ENCODE measurements at regions not wholly inside any gene's neighbourhood (a gene's known extent, or its start where the extent isn't known, plus 50 kb on each side); places are given as distances from the start of the nearest gene placed in this dataset.

GRCh38 chr10:30185916-30186315 lies 126.5 kb upstream of the JCAD start:
- no peaks in the 10 kb centered on the region for H3K36me3 Mint-ChIP-seq (ENCODE audit: insufficient read depth)
- no peak for TF ChIP-seq CTCF (IDR thresholded peaks at IDR 0.05; ENCODE audit: unreplicated experiment)
- H3K9me3 Mint-ChIP-seq (ENCODE audit: low read depth), result no peaks in the 10 kb centered on the region
- no peak for DNase-seq (ENCODE audit: low spot score, unreplicated experiment)
- H3K4me1 Mint-ChIP-seq (ENCODE audit: low read depth), result peaks cover 7% of the 10 kb centered on the region
- no peak overlapping the region for H3K27ac Mint-ChIP-seq
- H3K4me3 Mint-ChIP-seq (ENCODE audit: low read depth), result no peak overlapping the region
- peaks cover 18% of the 10 kb centered on the region for H3K27me3 Mint-ChIP-seq

DNA sequence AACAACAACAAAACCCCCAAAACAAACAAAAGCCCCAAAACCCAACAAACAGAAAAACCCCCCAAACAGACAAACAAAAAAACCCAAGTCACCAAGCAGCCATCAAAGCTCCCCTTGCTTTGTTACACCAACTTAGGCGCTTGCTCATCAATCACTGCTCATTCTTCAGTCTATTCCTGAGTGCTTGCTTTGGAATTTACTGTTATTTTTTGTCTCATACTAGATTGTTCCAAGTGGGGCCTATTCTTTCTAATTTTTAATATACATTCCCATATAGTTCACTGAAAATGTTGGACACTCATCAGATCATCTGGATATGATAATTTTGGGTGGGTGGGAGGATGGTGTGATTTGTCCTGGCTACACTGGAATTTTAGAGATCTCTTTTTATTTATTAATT lies 126.0 kb upstream of the JCAD start:
- H3K9me3 Mint-ChIP-seq (ENCODE audit: low read depth), result no peaks in the 10 kb centered on the region
- peaks cover 18% of the 10 kb centered on the region for H3K27me3 Mint-ChIP-seq
- H3K4me3 Mint-ChIP-seq (ENCODE audit: low read depth), result no peak overlapping the region
- H3K27ac Mint-ChIP-seq, result no peak overlapping the region
- peaks cover 5% of the 10 kb centered on the region for H3K4me1 Mint-ChIP-seq (ENCODE audit: low read depth)
- TF ChIP-seq CTCF (IDR thresholded peaks at IDR 0.05; ENCODE audit: unreplicated experiment), result no peak
- H3K36me3 Mint-ChIP-seq (ENCODE audit: insufficient read depth), result no peaks in the 10 kb centered on the region
- DNase-seq (ENCODE audit: low spot score, unreplicated experiment), result no peak

DNA sequence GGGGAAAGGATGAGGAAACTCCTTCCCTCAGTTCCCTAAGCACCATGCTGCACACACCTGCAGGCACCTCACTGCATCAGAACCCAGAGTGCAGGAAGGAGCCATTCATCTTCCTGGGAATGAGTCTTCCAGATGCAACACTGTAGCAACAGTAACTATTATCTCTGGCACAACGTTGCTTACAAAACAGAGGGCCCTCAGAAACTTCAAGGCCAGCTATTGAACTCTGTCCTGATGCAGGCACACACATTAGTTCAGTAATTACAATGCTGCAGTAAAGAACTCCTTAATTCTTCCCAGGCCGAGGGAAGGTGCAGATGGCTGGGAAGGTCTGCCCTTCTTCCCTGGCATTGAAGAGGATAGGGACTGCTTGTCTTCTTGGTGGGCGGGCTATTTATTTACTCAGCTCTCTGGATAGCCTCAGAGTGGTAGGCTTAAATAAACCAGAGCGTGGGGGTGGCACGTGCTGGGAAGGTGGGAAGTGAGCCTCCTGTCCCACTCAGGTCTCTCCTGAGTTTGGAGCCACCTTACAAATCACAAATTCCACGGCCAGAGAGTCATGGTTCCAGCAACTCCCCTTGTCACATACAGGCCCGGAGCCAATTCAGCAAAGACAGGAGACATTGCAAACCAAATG lies 125.1 kb upstream of the JCAD start:
- Mint-ChIP-seq H3K27me3 (peaks cover 18% of the 10 kb centered on the region), H3K4me1 (ENCODE audit: low read depth) (peaks cover 5% of the 10 kb centered on the region), H3K4me3 (ENCODE audit: low read depth) (no peak overlapping the region), H3K9me3 (ENCODE audit: low read depth) (no peaks in the 10 kb centered on the region), H3K27ac (no peak overlapping the region), H3K36me3 (ENCODE audit: insufficient read depth) (no peaks in the 10 kb centered on the region)
- TF ChIP-seq CTCF (IDR thresholded peaks at IDR 0.05; ENCODE audit: unreplicated experiment), result no peak
- DNase-seq (ENCODE audit: low spot score, unreplicated experiment), result no peak

DNA sequence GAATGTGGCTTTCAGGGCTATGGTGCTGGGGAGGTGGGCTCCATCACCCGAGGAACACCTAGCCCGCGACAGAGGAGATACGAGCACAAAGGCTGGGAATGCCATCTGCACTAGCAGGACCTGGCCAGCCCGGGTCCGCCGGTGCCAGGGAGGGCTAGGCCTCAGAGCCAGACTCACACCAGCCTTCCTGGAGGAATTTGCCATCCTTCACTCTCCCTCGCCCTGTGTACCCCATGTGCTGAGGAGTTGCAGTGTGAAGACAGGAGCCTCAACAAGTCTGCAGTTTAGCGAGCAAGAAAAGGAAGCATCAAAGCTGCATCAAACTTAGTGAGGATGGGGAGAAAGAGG lies 123.6 kb upstream of the JCAD start:
- Mint-ChIP-seq H3K36me3 (ENCODE audit: insufficient read depth) (no peaks in the 10 kb centered on the region), H3K9me3 (ENCODE audit: low read depth) (no peaks in the 10 kb centered on the region), H3K27ac (no peak overlapping the region), H3K4me3 (ENCODE audit: low read depth) (no peak overlapping the region), H3K4me1 (ENCODE audit: low read depth) (peaks cover 3% of the 10 kb centered on the region), H3K27me3 (peaks cover 15% of the 10 kb centered on the region)
- TF ChIP-seq CTCF (IDR thresholded peaks at IDR 0.05; ENCODE audit: unreplicated experiment), result no peak
- no peak for DNase-seq (ENCODE audit: low spot score, unreplicated experiment)

DNA sequence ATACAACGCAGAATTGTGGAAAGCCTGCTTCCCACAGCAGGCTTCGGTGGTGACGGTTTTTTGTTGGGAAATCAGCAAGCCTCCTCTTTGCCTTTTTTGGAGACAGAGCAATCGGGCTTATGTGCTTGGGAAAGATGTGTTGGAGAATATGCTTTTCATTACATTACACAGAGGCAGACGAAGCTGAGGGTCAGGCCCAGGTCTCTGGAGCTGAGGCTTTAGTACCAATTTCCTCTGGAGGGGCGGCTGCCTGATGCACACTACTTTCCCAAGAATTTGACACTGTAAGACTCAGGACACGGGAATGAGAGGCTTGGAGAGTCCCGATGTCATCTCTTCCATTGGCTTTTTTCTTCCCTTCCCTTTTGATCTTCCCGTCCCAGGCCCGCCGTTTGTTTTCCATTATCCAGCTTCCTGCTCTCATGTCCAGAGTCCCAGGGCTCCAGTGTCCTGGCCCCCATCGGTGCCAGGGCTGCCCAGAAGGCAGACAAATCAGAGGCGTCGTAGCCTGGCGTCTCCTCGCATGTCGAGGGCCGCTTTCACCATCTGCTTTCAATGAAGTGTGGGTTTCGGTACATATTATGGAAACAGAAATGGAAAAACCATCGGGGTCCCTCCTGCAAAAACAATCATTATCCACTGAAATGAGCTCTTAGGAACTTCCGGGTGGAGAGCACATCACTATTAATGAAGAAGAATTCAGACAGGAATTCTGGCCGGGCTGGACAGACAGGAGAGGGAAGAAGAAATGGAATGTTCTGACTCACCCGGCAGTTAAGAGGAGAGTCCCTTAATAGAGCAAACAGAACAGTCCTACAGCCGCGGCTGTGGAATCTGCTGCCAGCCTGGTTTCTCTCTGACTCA lies 123.0 kb upstream of the JCAD start:
- Mint-ChIP-seq H3K27ac (no peak overlapping the region), H3K4me1 (ENCODE audit: low read depth) (peaks cover 3% of the 10 kb centered on the region), H3K36me3 (ENCODE audit: insufficient read depth) (no peaks in the 10 kb centered on the region), H3K4me3 (ENCODE audit: low read depth) (no peak overlapping the region), H3K9me3 (ENCODE audit: low read depth) (no peaks in the 10 kb centered on the region), H3K27me3 (peaks cover 15% of the 10 kb centered on the region)
- no peak for TF ChIP-seq CTCF (IDR thresholded peaks at IDR 0.05; ENCODE audit: unreplicated experiment)
- no peak for DNase-seq (ENCODE audit: low spot score, unreplicated experiment)
